ENCODE measurements at regions not wholly inside any gene's neighbourhood (a gene's known extent, or its start where the extent isn't known, plus 50 kb on each side); places are given as distances from the start of the nearest gene placed in this dataset.

- FAIRE-seq (no peak), DNase-seq (ENCODE audit: low read depth in 1 of 2, low spot score in 2 of 2) (no peak)
- Histone ChIP-seq H2BK20ac (ENCODE audit: low read length) (no peak overlapping the region), H3K27ac (ENCODE audit: low read depth, low read length) (no peak overlapping the region), H4K91ac (replicated peaks; ENCODE audit: insufficient read length, low read length) (no peak overlapping the region), H3K56ac (replicated peaks; ENCODE audit: insufficient read length, low read depth, low read length) (no peak overlapping the region), H3K9me3 (ENCODE audit: insufficient read depth in 2 of 2, low read depth in 1 of 2, low read length in 1 of 2) (peaks cover 0 to 5% of the 10 kb centered on the region in 2 experiments; a peak in 1 of 4 replicates), H2BK120ac (replicated peaks; ENCODE audit: low read depth, low read length) (no peak overlapping the region), H3K23me2 (ENCODE audit: low read depth, low read length) (no peaks in the 10 kb centered on the region), H2BK15ac (ENCODE audit: low read length) (no peak overlapping the region), H3K4me2 (ENCODE audit: insufficient read depth in 1 of 2, low read depth in 2 of 2, low read length in 2 of 2) (no peak overlapping the region), H2BK5ac (ENCODE audit: low read depth, low read length) (no peak overlapping the region), H4K5ac (ENCODE audit: insufficient read length, low read depth, low read length) (no peak overlapping the region), H4K8ac (ENCODE audit: extremely low read depth, insufficient read depth, low read length) (no peak overlapping the region), H2AK5ac (ENCODE audit: low read depth, low read length) (no peak overlapping the region), H3K9ac (replicated peaks in 1 of 4; ENCODE audit: extremely low read depth in 1 of 4, low read depth in 3 of 4, low read length in 3 of 4) (no peak overlapping the region), H3K4me1 (replicated peaks in 1 of 4; ENCODE audit: control insufficient read depth in 3 of 4, insufficient read depth in 4 of 4, low read length in 3 of 4) (no peaks in the 10 kb centered on the region), H2AFZ (ENCODE audit: low read length) (no peak overlapping the region), H3K79me1 (ENCODE audit: low read depth, low read length) (no peaks in the 10 kb centered on the region), H3K18ac (ENCODE audit: extremely low read depth, low read length) (no peak overlapping the region), H3K4me3 (ENCODE audit: extremely low read depth in 1 of 4, insufficient read depth in 2 of 4, low read depth in 3 of 4, low read length in 4 of 4) (no peak overlapping the region), H3K36me3 (ENCODE audit: control insufficient read depth in 2 of 4, insufficient read depth in 4 of 4, low read length in 3 of 4) (no peaks in the 10 kb centered on the region; a peak in 1 of 8 replicates), H2BK12ac (ENCODE audit: low read depth, low read length) (no peak overlapping the region), H3K4ac (replicated peaks; ENCODE audit: insufficient read length, low read depth, low read length) (no peak overlapping the region), H3K14ac (ENCODE audit: insufficient read length) (no peak overlapping the region), H3K27me3 (replicated peaks in 1 of 4; ENCODE audit: control insufficient read depth in 3 of 4, extremely low read depth in 1 of 4, insufficient read depth in 3 of 4, low read length in 3 of 4) (no peaks in the 10 kb centered on the region), H3K23ac (ENCODE audit: insufficient read length) (no peak overlapping the region), H3K79me2 (ENCODE audit: control insufficient read depth in 1 of 2, insufficient read depth in 2 of 2, low read length in 2 of 2) (no peaks in the 10 kb centered on the region), H4K20me1 (replicated peaks in 1 of 2; ENCODE audit: control insufficient read depth in 1 of 2, insufficient read depth in 2 of 2, low read length in 2 of 2) (no peaks in the 10 kb centered on the region)
- WGBS, 2 experiments (ENCODE audit: extremely low coverage in 1 of 2, insufficient coverage in 1 of 2, insufficient read length in 1 of 2, insufficient replicate concordance in 2 of 2, low coverage in 1 of 2, low lambda C conversion rate in 2 of 2, missing lambda C conversion rate in 1 of 2) = 97% methylated on average over 2 of the region's 2 CpGs; no CpG with 5 or more reads in 1 of the 2 experiments
- ChIA-PET POLR2A (ENCODE audit: partially characterized antibody) (no interaction called here), CTCF (ENCODE audit: partially characterized antibody) (no interaction called here)
- TF ChIP-seq, protein P1, sequence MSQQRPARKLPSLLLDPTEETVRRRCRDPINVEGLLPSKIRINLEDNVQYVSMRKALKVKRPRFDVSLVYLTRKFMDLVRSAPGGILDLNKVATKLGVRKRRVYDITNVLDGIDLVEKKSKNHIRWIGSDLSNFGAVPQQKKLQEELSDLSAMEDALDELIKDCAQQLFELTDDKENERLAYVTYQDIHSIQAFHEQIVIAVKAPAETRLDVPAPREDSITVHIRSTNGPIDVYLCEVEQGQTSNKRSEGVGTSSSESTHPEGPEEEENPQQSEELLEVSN (IDR thresholded peaks at IDR 0.05) = no peak
- TF ChIP-seq TAF1 (IDR thresholded peaks at IDR 0.05; ENCODE audit: low read depth, low read length) = no peak
- TF ChIP-seq SP4 (IDR thresholded peaks at IDR 0.05; ENCODE audit: low read length) = no peak
- TF ChIP-seq RNF2 (IDR thresholded peaks at IDR 0.05; ENCODE audit: borderline replicate concordance, low read depth, low read length, missing control alignments, poor library complexity, severe bottlenecking) = no peak
- TF ChIP-seq EP300 (IDR thresholded peaks at IDR 0.05; ENCODE audit: borderline replicate concordance in 1 of 2, low read depth in 2 of 2, low read length in 2 of 2) = no peak
- no peak for TF ChIP-seq SRF (IDR thresholded peaks at IDR 0.05; ENCODE audit: low read depth, low read length)
- no peak for TF ChIP-seq BRCA1 (IDR thresholded peaks at IDR 0.05; ENCODE audit: low read depth, low read length)
- TF ChIP-seq TEAD4 (IDR thresholded peaks at IDR 0.05; ENCODE audit: low read depth, low read length) = no peak
- TF ChIP-seq ZNF274 (IDR thresholded peaks at IDR 0.05; ENCODE audit: borderline replicate concordance, extremely low read depth, low read length) = no peak
- no peak for TF ChIP-seq GTF2F1 (IDR thresholded peaks at IDR 0.05; ENCODE audit: borderline replicate concordance, low read depth, low read length)
- no peak for TF ChIP-seq USF2 (IDR thresholded peaks at IDR 0.05; ENCODE audit: low read length)
- TF ChIP-seq SP2 (IDR thresholded peaks at IDR 0.05; ENCODE audit: low read length) = no peak
Observed at GRCh38 chr6:25142506-25142905, 136.7 kb upstream of the CARMIL1 start.

Measured in H1 (cell line).